HEK293 (cell line): ENCODE measurements at regions not wholly inside any gene's neighbourhood (a gene's known extent, or its start where the extent isn't known, plus 50 kb on each side); places are given as distances from the start of the nearest gene placed in this dataset.
"Not testable (repeated sequence)": the region's sequence is repeated elsewhere in the genome, so short reads cannot be mapped to it uniquely, and the experiment has no call there.

Experiments used
- CTCF ChIA-PET: fragments of 350-600 bp; formaldehyde crosslinking; extraction: SDS; loops from one replicate; lab custom pipeline; 2021; ENCODE audit warnings: antibody characterized with exemption; lab: Yijun Ruan, JAX
- POLR2A ChIA-PET: fragments of 300-600 bp; formaldehyde crosslinking; extraction: SDS; loops from one replicate; lab custom pipeline; 2020; ENCODE audit warnings: antibody characterized with exemption, inconsistent platforms; lab: Yijun Ruan, JAX
- H3K27ac ChIP-seq: fragments of 200-500 bp; sonication (Bioruptor generic); 2 replicates; pipeline ENCODE4 v1.5.1; 2014; ENCODE audit warnings: low read depth, low read length, control low read depth, inconsistent platforms; ENCODE audit errors: extremely low read depth
- H3K36me3 ChIP-seq, 2 experiments: fragments of 200-500 bp in 1 of 2; sonication (Bioruptor generic) in 1 of 2; 1 replicate in 1 of 2; 2 replicates in 1 of 2; pipeline ENCODE4 v1.5.1; 2014 to 2017; ENCODE audit warnings: inconsistent platforms in 2 of 2, low read length in 2 of 2; ENCODE audit not compliant: control insufficient read depth in 2 of 2, insufficient read depth in 1 of 2
- H3K4me1 ChIP-seq: fragments of 200-500 bp; sonication (Bioruptor generic); 2 replicates; pipeline ENCODE4 v1.5.1; 2014; ENCODE audit warnings: mild to moderate bottlenecking, low read length, inconsistent platforms; ENCODE audit not compliant: control insufficient read depth, insufficient read depth
- H3K4me3 ChIP-seq: 2 replicates; pipeline ENCODE4 v1.5.1; 2011; ENCODE audit warnings: low read depth, mild to moderate bottlenecking, control low read depth, low read length, moderate library complexity
- H3K9me3 ChIP-seq: fragments of 200-500 bp; sonication (Bioruptor generic); 2 replicates; pipeline ENCODE4 v1.5.1; 2014; ENCODE audit warnings: low read depth, low read length, inconsistent platforms; ENCODE audit not compliant: control insufficient read depth, insufficient read depth
- GLI4 ChIP-seq: fragments of 450-650 bp; formaldehyde crosslinking; IDR thresholded peaks from 2 replicates; pipeline ENCODE4 v1.5.1; 2016; ENCODE audit warnings: missing biosample characterization, missing genetic modification characterization
- REST ChIP-seq: fragments of 450-650 bp; formaldehyde crosslinking; IDR thresholded peaks from 2 replicates; pipeline ENCODE4 v1.5.1; 2016; ENCODE audit warnings: missing biosample characterization, missing genetic modification characterization
- SCRT1 ChIP-seq: fragments of 450-650 bp; formaldehyde crosslinking; IDR thresholded peaks from 2 replicates; pipeline ENCODE4 v1.5.1; 2016; ENCODE audit warnings: missing biosample characterization, missing genetic modification characterization, borderline replicate concordance
- SP2 ChIP-seq: fragments of 450-650 bp; formaldehyde crosslinking; IDR thresholded peaks from 2 replicates; pipeline ENCODE4 v1.5.1; 2016; ENCODE audit warnings: missing biosample characterization, missing genetic modification characterization
- ZFP41 ChIP-seq: fragments of 450-650 bp; formaldehyde crosslinking; IDR thresholded peaks from 2 replicates; pipeline ENCODE4 v1.5.1; 2016; ENCODE audit warnings: missing biosample characterization, missing genetic modification characterization, borderline replicate concordance
- ZFP69B ChIP-seq: fragments of 450-650 bp; formaldehyde crosslinking; IDR thresholded peaks from 2 replicates; pipeline ENCODE4 v1.5.1; 2016; ENCODE audit warnings: missing biosample characterization, missing genetic modification characterization
- ZNF114 ChIP-seq: fragments of 450-650 bp; formaldehyde crosslinking; IDR thresholded peaks from 2 replicates; pipeline ENCODE4 v1.5.0; 2017; ENCODE audit warnings: missing biosample characterization, missing genetic modification characterization
- ZNF18 ChIP-seq: fragments of 450-650 bp; formaldehyde crosslinking; IDR thresholded peaks from 2 replicates; pipeline ENCODE4 v1.5.1; 2016; ENCODE audit warnings: missing biosample characterization, missing genetic modification characterization
- ZNF23 ChIP-seq: fragments of 450-650 bp; formaldehyde crosslinking; IDR thresholded peaks from 2 replicates; pipeline ENCODE4 v1.5.1; 2016; ENCODE audit warnings: missing biosample characterization, missing genetic modification characterization, borderline replicate concordance
- ZNF37A ChIP-seq: fragments of 450-650 bp; IDR thresholded peaks from 2 replicates; pipeline ENCODE4 v1.5.1; 2018; ENCODE audit warnings: missing biosample characterization, missing genetic modification characterization
- ZNF76 ChIP-seq: fragments of 450-650 bp; formaldehyde crosslinking; IDR thresholded peaks from 2 replicates; pipeline ENCODE4; 2016; ENCODE audit warnings: low read depth, missing biosample characterization, missing genetic modification characterization, borderline replicate concordance
- ZSCAN5A ChIP-seq: fragments of 450-650 bp; formaldehyde crosslinking; IDR thresholded peaks from 2 replicates; pipeline ENCODE4 v1.5.1; 2016; ENCODE audit warnings: missing biosample characterization, missing genetic modification characterization
- TF ChIP-seq, protein P1 (sequence below): sonication (generic); formaldehyde crosslinking; IDR thresholded peaks from 2 replicates; pipeline ENCODE4 v1.8.1; 2022; ENCODE audit warnings: mild to moderate bottlenecking, moderate library complexity, missing genetic modification reagents
- TF ChIP-seq, protein P2 (sequence below): fragments of 450-650 bp; formaldehyde crosslinking; IDR thresholded peaks from 2 replicates; pipeline ENCODE4 v1.5.1; 2016; ENCODE audit warnings: missing biosample characterization, missing genetic modification characterization

- no peaks in the 10 kb centered on the region for H3K9me3 ChIP-seq
- H3K27ac ChIP-seq = no peak overlapping the region
- H3K4me1 ChIP-seq = no peaks in the 10 kb centered on the region
- H3K4me3 ChIP-seq = no peak overlapping the region
- ChIA-PET POLR2A (no interaction called here), CTCF (no interaction called here)
- H3K36me3 ChIP-seq = no peaks in the 10 kb centered on the region
- TF ChIP-seq ZNF114 (tag by site-specific recombination) = no peak
- TF ChIP-seq ZFP41 (tag by site-specific recombination) = no peak
- no peak for TF ChIP-seq SCRT1
- no peak for TF ChIP-seq GLI4 (tag by site-specific recombination)
- TF ChIP-seq, protein P1, sequence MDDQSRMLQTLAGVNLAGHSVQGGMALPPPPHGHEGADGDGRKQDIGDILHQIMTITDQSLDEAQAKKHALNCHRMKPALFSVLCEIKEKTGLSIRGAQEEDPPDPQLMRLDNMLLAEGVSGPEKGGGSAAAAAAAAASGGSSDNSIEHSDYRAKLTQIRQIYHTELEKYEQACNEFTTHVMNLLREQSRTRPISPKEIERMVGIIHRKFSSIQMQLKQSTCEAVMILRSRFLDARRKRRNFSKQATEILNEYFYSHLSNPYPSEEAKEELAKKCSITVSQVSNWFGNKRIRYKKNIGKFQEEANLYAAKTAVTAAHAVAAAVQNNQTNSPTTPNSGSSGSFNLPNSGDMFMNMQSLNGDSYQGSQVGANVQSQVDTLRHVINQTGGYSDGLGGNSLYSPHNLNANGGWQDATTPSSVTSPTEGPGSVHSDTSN (CRISPR knock-in tag) = no peak
- no peak for TF ChIP-seq ZNF37A (tag by site-specific recombination)
- no peak for TF ChIP-seq REST
- TF ChIP-seq ZNF76 (tag by site-specific recombination) = no peak
- no peak for TF ChIP-seq ZNF23 (tag by site-specific recombination)
Measured at GRCh38 chr2:209141142-209141541, 282.7 kb upstream of the MAP2 start.

- TF ChIP-seq ZSCAN5A (tag by site-specific recombination) (no peak), ZFP69B (tag by site-specific recombination) (no peak)
- ChIA-PET POLR2A (no interaction called here), CTCF (no interaction called here)
- H3K9me3 ChIP-seq = no peaks in the 10 kb centered on the region
- no peaks in the 10 kb centered on the region for H3K4me1 ChIP-seq
- H3K4me3 ChIP-seq = no peak overlapping the region
- H3K36me3 ChIP-seq = no peaks in the 10 kb centered on the region
- no peak overlapping the region for H3K27ac ChIP-seq
Measured at GRCh38 chr2:209141818-209142217, 282.0 kb upstream of the MAP2 start.

DNA sequence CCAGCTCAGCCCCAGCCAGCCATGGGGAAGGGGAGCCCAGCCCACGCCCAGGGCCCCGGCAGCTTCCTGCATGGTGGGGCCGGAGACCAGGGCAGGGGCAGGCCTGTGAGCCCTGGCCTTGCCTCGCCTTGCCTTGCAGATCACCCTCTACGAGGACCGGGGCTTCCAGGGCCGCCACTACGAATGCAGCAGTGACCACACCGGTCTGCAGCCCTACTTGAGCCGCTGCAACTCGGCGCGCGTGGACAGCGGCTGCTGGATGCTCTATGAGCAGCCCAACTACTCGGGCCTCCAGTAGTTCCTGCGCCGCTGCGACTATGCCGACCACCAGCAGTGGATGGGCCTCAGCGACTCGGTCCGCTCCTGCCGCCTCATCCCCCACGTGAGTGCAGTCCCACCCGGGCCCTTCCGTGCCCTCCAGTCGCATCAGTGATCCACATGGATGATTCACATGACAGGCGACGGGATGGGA is 278.6 kb upstream of the MAP2 start:
- POLR2A ChIA-PET, H3K4me1 ChIP-seq, H3K4me3 ChIP-seq, H3K36me3 ChIP-seq, H3K27ac ChIP-seq, CTCF ChIA-PET, H3K9me3 ChIP-seq: not testable (repeated sequence)

GRCh38 chr2:209145941-209146681 is 277.7 kb upstream of the MAP2 start:
- Histone ChIP-seq H3K4me3 (no peak overlapping the region), H3K36me3 (no peaks in the 10 kb centered on the region), H3K27ac (no peak overlapping the region), H3K4me1 (no peaks in the 10 kb centered on the region), H3K9me3 (no peaks in the 10 kb centered on the region)
- ChIA-PET POLR2A (no interaction called here), CTCF (no interaction called here)
- no peak for TF ChIP-seq SP2 (tag by site-specific recombination)
- no peak for TF ChIP-seq ZNF18 (tag by site-specific recombination)
- TF ChIP-seq, protein P2, sequence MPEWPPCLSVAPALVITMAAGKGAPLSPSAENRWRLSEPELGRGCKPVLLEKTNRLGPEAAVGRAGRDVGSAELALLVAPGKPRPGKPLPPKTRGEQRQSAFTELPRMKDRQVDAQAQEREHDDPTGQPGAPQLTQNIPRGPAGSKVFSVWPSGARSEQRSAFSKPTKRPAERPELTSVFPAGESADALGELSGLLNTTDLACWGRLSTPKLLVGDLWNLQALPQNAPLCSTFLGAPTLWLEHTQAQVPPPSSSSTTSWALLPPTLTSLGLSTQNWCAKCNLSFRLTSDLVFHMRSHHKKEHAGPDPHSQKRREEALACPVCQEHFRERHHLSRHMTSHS (tag by site-specific recombination) = no peak
